ENCODE measurements at regions not wholly inside any gene's neighbourhood (a gene's known extent, or its start where the extent isn't known, plus 50 kb on each side); places are given as distances from the start of the nearest gene placed in this dataset.

DNA sequence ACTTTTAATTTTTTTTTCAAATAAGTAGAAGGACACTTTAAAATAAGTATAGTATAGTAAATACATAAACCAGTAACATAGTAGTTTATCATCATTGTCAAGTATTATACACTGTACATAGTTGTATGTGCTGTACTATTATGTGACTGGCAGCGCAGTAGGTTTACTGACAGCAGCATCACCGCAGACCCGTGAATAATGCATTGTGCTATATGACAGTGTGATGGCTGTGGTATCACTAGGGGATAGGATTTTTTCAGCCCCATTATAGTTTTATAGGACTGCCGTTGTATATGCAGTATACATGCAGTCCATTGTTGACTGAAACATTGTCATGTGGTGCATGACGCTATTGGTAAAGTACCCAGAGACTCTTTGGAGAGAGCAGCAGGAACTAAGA lies 306.5 kb downstream of the SQOR start:
- FAIRE-seq, result no peak
- no peak for DNase-seq (ENCODE audit: low spot score)

DNA sequence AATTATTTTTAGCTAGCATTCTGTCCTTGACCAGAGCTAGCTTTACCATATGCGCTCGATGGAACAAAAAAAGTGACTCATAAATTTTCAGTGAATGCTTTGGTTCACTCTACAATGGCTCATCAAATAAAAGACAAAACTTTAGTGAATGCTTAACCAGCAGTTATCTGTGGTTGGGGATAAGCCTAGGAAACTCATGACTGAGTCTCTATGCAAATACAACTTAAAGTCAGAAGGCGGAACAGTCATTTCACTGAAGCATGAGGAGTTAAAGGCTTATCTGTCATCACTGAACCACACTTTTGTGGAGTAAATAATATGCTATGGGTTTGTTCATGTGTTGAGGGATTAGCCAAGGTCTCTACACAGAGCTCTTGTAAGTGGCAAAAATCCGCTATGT lies 308.4 kb downstream of the SQOR start:
- DNase-seq (ENCODE audit: low spot score) (peak; percentile 93), FAIRE-seq (peak; percentile 99)

DNA sequence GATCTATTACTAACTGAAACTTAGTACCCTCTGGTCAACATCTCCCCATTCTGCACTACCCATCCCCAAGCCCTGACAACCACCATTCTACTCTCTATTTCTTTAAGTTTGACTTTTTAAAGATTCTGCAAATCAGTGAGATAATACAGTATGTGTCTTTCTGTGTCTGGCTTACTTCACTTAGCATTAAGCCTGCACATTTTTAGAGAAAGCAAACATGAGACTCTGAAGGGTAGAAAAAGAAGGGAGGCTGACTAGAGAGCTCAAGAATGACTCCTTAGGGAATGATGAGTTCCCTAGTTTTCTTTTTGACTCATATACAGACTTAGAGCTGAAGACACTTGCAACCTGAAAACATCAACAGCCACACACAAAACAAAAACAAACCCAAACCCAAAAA lies 311.3 kb downstream of the SQOR start:
- FAIRE-seq, result no peak

DNA sequence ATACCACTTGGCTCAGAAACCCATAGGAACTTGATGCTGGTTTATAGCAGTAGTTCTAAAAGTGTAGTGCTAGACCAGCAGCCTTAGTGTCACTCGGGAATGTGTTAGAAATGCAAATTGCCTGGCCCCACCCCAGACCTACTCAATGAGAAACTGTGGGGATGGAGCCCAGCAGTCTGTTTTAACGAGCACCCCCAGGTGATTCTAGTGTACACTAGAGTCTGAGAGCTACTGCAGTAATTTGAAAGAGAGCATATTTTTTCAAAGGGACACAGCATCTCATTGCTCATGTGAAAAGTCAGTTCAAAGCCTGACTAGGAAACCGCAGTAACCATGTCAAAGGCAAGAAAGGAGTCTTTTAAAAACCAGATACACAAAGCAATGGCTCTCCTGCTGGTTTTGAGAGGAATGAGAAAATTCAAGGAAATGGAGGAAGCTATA lies 313.4 kb downstream of the SQOR start:
- no peak for DNase-seq (ENCODE audit: low spot score)
- FAIRE-seq, result no peak

More for the DNA sequence above, 311.3 kb downstream of the SQOR start:
- no peak for DNase-seq (ENCODE audit: low spot score)

DNA sequence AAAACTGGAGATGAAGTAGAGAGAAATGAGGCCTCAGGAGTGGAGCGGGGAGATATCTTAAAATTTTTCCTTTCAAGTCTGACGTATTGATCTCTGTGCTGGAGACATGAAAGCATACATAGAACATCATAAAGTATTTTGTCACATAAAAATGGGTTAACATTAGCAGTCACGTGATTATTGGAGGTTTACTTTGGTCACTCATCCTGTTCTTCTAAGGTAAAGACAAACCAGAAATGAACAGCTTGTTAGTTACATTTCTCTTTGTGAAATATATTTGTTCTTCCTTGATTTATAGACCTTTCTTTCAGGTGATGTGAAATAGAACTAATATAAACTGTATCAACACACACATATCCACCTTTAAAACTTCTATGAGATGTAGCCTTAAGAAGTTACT lies 324.1 kb downstream of the SQOR start:
- DNase-seq (ENCODE audit: low spot score) (no peak), FAIRE-seq (no peak)

DNA sequence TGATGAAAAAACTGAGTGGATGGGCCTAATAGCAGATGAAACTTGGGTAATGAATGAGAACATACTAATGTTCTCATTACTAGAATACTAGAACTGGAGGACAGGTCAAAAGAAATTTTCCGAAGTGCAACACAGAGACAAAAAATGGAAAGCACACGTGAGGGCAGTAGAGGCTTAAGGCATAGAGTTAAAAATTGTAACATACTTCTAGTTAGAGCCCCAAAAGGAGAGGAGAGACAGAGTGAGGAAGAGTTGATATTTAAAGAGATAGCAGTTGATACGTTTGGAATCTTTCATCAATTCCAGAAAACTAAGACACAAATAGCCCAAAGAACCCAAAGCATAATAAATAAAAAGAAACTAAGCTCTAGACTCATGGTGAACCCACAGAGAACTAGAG lies 327.9 kb downstream of the SQOR start:
- DNase-seq (ENCODE audit: low spot score), result no peak
- no peak for FAIRE-seq

DNA sequence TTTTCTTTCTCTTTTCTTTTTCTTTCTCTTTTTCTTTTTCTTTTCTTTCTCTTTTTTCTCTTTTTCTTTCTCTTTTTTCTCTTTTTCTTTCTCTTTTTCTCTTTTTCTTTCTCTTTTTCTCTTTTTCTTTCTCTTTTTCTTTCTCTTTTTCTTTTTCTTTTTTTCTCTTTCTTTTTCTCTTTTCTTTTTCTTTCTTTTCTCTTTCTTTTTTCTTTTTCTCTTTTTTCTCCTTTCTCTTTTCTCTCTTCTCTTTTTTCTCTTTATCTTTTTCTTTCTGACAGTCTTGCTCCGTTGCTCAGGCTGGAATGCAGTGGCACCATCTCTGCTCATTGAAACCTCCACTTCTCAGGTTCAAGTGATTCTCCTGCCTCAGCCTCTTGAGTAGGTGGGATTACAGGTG lies 335.7 kb downstream of the SQOR start:
- DNase-seq (ENCODE audit: low spot score) (no peak), FAIRE-seq (no peak)

DNA sequence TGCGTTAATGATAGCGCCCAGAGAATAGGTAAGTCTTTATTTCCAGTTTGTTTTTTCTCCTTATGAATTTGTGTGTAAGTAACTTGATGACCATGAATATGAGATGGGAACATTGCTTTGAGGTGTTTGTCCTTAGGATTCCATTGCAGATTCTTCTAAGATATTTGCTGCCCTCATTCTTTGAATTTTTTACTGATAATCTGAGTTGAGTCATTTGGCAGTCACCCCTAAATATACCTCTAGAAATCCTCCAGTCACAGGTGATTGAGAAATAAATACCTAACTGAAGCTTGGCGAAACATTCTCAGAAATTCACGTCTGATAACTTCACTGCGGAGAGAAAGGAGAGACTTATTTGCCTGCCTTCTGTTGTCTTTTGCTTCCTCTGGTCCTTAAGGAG lies 345.5 kb downstream of the SQOR start:
- FAIRE-seq (no peak), DNase-seq (ENCODE audit: low spot score) (no peak)

DNA sequence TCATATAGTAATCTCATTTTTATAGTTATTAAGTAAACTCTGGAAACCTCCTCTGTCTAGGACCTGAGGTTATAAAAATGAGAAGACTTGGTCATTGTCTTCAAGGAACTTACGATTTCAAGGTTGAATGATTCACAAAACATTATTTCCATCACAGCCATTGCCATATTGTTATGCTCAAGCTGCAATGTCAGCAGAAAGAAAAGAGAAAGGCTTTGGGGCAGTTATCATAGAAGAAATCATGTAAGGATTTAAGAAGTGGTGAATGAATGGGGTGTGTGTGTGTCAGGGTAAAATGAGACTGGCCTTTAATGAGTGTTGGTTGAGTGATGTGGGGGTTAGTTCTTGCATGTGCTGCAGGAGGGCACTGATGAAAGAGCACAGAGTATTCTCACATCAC lies 346.8 kb downstream of the SQOR start:
- DNase-seq (ENCODE audit: low spot score) (no peak), FAIRE-seq (no peak)

DNA sequence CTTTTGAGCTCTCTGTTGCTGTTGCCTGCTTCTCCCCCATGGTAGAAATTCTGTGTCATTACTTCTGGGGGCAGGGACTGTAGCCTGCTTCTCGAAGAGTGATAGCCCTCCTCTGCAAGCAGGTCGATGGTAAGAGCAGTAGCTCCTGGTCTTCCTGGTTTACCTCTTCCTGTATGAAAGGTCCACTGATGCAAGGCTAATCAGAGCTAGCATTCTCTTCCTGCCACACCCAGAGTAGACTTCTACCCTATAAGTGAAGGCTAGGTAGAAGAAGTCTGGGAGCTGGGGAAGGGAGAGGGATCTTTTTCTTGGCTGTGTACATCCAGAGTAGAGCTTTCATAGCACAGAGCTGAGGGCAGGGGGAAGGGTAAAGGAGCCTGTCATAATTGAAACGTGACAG lies 357.0 kb downstream of the SQOR start:
- FAIRE-seq (no peak), DNase-seq (ENCODE audit: low spot score) (no peak)

DNA sequence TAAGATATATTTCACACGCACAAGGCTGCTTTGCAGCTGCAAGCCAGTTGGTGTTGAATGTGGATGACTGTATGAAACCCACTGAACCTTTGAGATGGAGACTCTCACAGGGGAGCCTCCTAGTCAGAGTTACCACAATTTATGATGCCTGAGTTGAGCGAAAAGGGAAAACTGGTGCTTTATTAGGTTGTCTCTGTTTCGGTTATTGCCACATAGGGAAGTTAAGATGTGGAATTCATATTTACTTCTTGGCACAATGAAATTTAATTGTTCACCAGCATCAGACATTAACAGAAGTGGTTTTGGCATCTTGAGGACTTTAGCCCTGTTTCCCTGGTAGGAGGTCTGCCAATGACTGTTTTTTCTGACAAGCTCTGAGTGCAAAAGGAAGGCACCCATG lies 358.2 kb downstream of the SQOR start:
- FAIRE-seq (no peak), DNase-seq (ENCODE audit: low spot score) (no peak)

DNA sequence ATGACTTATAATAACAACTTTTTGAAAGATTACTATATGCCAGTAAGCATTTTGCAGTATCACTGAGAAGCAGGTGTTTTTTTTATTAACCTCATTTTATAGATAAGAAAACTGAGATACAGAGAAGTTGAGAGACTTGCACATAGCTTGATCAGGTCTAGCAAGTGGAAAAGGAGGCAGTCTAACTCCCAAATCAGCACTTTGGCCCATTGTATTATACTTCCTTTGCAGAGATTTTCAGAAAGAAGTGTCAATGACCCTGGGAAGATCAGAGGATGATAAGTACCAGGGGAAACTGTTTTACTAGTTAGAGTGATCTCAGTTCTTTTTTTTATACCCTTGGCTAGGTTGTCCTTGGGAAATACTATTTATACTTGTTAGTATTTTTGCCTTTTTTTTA lies 358.7 kb downstream of the SQOR start:
- DNase-seq (ENCODE audit: low spot score), result no peak
- no peak for FAIRE-seq

DNA sequence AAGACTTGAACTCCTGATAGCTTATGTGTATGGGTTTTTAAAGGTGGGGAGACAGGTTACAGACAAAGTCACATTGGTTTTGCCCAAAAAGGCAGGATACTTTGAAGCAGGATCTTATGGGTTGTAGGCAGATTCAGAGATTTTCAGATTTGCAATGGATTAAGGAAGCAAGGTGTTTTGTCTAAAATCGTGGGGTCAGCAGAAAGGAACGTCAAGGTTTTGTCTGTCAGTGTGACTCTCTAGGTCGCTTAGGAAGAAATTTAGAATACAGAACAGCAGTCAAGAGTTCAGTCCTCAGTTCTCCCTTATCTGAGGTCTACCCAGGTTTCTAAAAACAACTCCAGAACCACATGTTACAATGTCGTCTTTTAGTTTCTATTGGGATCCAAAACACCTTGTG lies 361.0 kb downstream of the SQOR start:
- FAIRE-seq, result no peak

DNA sequence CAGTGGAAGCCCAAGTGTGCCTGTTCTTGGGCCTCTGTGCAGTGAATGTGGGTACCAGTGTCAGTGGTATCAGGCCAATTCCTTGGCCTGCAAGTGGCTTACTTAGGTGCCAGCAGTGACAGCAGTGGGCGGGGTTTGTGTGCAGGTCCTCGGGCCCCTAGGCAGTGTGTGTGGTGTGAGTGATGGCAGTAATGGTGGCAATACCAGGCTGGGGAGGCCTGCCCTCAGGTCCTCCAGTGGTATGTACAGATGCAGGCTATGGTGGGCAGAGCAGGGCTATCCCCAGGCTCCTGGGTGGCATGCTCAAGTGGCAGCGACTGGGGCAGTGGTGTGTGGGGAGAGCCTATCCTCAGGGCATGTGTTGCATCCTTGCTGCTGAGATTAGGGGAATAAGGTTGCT lies 379.7 kb downstream of the SQOR start:
- FAIRE-seq (no peak), DNase-seq (ENCODE audit: low spot score) (no peak)

More for the DNA sequence above, 361.0 kb downstream of the SQOR start:
- no peak for DNase-seq (ENCODE audit: low spot score)

DNA sequence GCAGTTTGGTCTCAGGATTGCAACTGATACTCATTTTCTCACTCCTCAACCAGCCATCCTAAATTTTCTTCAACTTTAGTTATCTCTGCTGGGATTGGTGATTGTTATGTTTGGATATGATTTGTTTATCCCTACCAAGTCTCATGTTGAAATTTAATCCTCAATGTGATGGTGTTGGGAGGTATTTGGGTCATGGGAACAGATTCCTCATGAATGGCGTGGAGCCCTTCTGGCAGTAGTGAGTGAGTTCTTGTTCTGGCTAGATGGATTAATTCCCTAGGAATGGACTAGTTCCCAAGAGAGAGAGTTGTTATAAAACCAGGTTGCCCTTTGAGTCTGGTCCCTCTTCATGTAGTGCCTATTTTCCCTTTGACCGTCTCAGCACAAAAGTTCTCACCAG lies 399.9 kb downstream of the SQOR start:
- FAIRE-seq (no peak), DNase-seq (ENCODE audit: low spot score) (no peak)

DNA sequence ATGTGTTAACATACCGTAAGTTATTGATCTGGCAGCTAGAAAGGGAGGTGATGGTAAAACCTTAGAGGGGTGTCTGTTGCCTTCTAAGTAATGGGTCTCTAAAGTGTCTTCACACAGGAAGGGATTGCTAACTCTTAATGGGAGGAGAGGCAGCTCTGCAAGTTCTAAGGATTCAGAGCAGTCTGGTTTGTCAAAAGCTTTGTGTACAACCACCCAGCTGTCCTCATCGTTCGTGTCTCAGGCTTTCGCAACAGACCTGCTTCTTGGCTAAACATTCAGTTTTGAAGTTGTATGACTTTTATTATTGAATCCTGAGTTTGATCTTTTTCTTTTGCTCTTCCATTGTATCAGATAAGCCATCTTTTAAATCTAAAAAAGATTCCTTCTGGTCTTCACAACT lies 404.9 kb downstream of the SQOR start:
- no peak for DNase-seq (ENCODE audit: low spot score)
- no peak for FAIRE-seq

DNA sequence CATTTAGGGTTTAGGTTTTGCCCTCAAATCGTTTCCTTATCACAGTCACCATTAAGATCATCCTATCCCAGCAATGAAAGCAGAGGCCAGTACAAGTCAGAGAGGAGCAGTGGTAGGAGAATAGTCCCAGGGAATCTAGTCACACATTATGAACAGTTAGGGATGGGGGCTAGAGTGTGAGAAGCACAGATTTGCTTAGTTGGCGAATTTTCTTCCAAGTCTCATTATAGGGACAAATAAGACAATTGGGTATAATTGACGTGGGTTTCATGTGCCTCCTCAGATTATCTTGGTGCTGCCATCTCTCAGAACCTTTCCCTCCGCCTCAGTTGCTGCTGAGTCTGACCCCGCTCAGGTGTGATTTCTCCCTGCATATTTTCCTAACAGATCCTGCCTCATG lies 407.1 kb downstream of the SQOR start:
- no peak for DNase-seq (ENCODE audit: low spot score)
- FAIRE-seq, result no peak

DNA sequence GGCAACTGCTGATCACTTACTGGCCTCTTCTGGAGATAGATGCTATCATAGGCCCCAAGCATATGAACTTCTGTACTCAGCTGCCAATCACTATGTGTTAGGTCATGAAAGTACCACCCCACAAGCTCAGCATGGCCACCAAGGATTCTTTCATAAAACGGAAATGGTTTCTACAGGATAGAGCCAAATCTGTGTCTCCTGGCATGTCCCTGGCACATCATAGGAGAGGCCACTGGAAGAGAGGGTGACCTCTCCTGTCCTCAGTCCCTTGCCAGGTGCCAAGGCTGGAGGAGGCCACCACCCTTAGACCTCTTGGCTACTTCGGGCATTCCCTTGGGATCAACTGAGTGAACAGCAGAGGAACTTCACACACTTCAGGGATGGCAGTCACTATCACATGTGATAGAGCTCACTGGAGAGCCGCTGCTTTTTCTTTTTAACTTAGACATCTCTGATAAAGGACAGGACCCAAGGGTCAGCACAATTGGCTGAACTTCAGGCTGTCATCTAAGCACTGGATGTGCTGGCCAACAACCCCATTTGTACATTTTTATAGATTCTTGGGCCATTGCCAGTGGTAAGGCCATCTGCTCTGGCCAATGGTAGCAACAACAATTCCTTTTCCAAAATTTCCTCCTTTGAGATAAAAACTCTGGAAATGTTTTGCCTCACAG lies 425.2 kb downstream of the SQOR start:
- no peak for DNase-seq (ENCODE audit: low spot score)
- no peak for FAIRE-seq

DNA sequence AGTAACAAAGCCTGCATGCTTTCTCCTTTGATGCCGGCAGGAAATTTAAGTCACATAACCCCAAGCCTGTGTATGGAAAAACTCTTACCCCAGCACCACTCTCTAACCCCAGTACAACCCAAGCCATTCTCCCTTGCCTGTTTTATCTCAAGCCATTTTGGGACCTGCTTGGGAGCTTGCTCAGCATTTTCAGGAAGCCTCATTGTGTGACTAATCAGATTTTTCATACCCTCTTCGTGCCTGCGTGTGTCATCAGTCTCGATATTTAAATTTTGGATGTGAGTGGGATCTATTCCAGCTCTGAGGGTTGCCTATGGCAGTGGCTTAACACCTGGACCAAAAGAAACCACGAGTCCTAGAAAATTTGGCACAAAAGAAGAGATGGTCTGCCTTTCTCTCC lies 426.2 kb downstream of the SQOR start:
- DNase-seq (ENCODE audit: low spot score) (no peak), FAIRE-seq (no peak)

DNA sequence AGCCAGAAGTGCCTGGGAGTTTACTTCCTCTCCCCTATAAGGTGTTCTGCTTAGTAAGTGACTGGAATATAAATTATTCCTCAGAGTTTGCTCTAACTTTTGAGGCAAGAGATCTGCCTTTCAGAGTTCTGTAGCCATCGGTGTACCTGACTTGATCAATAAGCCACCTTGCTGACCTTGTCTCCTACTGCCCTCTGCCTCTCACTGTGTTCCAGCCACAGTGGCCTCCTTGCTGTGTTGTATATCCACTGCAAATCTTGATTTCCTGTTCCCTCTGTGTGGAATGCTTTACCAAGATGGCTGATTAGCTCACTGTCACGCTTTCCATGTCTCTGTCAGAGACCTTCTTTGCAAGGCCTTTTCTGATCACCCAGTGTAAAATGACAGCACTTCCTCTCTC lies 442.4 kb downstream of the SQOR start:
- DNase-seq (ENCODE audit: low spot score) (no peak), FAIRE-seq (no peak)

DNA sequence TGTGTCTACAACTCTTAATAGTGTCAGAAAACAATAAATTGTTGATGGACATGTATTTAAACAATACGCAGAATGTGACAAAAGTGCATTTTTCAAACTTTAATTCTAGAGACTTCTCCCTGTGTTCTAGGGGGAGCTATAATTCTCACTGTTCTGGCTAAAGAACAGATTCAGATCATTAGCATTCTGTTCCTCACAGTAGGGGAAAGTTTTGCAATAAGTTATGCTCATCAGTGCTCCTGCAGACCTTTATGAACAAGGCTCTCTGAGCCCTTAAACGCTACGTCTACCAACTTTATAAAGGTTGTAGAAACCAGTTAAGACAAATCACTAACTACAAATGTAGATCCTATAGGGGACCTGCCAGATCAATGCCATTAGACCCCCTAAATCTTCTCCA lies 444.2 kb downstream of the SQOR start:
- FAIRE-seq (no peak), DNase-seq (ENCODE audit: low spot score) (no peak)

DNA sequence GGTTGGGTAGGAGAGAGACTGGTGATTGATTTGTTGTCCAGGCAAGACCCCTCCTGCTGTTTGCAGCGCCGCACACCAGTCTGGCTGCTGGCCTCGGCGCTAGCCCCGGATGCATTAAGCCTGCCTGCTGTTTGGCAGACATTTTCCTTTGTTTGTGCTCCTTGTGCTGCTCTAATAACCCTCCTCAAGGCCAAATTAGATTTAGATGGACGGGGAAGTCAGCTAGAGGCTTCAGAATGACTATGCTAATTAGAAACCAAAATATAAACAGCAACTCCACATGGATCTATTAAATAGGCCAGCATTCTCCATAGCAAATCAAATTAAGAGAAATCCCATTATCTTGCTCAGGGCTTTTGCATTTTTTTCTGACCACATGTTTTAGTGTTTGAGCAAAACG lies 445.2 kb downstream of the SQOR start:
- no peak for DNase-seq (ENCODE audit: low spot score)

DNA sequence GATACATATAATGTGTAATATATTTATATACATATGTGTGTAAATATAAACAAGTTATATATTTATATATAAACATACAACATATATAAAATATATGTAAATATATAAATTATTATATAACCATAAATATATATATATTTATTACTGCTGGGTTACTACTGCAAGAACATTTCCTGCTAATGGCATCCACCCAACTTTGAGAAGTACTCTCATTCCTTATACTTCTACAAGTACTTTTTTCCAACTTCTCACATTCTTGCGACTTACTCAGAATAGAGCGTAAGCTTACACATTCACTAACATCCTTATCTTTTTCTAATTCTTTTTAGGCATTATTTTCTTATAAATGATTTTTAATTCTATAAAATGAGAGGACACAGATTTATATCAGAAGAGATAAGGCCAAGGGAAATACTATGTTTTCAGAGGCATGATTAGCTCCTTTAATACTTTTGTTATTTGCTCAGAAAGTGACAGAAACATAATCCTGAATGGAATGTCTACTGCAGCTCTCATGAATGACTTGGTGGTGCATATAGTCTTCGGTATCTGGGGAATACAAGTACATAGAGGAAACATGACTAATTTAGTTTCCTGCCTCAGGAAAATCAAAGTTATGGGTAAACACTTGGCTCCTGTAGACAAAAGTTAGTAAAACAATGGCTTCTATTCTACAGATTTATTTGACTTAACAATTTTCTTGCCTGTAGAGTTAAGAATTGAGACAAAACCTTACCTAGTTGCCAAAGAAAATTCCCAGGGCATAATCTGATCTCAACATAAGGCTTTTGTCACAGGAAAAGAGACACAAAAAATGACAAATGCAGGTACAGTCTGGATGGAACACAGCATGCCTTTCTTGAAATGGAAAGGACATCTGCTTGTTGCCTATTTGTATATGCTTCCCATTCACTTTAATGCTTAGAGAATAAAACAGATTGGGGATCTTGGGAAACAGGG lies 453.9 kb downstream of the SQOR start:
- FAIRE-seq (no peak), DNase-seq (ENCODE audit: low spot score) (no peak)

More for the DNA sequence above, 445.2 kb downstream of the SQOR start:
- no peak for FAIRE-seq
